ENCODE measurements at regions not wholly inside any gene's neighbourhood (a gene's known extent, or its start where the extent isn't known, plus 50 kb on each side); places are given as distances from the start of the nearest gene placed in this dataset.

DNA sequence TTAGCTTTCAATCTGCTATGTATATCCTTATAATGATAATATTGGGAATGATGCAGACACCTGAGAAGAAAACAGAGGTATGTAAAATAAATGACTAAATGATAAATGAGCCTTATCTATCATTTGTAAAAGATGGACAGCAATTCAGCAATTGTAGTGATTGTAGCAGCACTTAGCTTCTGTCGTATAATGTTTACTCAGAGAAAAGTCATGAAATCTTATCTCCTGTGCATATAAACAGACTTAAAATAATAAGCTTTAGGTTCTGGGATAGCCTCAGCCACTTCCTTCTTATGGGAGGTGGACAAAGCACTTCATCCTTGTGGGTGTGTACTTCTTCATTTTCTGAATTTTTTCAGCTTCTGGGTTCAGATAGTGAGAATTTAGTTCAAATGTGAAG, 324.8 kb upstream of the MAP3K7 start:
- Histone ChIP-seq H3K27ac (ENCODE audit: low read length) (no peak overlapping the region), H3K27me3 (ENCODE audit: low read depth, low read length) (no peaks in the 10 kb centered on the region), H3K4me3 (ENCODE audit: low read length) (no peak overlapping the region), H3K79me2 (ENCODE audit: low read length) (no peaks in the 10 kb centered on the region), H3K4me1 (ENCODE audit: low read length) (no peaks in the 10 kb centered on the region), H3K36me3 (replicated peaks; ENCODE audit: low read depth, low read length) (no peaks in the 10 kb centered on the region), H3K9me3 (ENCODE audit: insufficient read depth, low read length) (no peaks in the 10 kb centered on the region), H2AFZ (ENCODE audit: low read depth, low read length) (no peak overlapping the region), H4K20me1 (ENCODE audit: insufficient read depth, low read length) (no peaks in the 10 kb centered on the region), H3K4me2 (ENCODE audit: low read length) (no peak overlapping the region), H3K9ac (ENCODE audit: low read length) (no peak overlapping the region)
- TF ChIP-seq, protein P1, sequence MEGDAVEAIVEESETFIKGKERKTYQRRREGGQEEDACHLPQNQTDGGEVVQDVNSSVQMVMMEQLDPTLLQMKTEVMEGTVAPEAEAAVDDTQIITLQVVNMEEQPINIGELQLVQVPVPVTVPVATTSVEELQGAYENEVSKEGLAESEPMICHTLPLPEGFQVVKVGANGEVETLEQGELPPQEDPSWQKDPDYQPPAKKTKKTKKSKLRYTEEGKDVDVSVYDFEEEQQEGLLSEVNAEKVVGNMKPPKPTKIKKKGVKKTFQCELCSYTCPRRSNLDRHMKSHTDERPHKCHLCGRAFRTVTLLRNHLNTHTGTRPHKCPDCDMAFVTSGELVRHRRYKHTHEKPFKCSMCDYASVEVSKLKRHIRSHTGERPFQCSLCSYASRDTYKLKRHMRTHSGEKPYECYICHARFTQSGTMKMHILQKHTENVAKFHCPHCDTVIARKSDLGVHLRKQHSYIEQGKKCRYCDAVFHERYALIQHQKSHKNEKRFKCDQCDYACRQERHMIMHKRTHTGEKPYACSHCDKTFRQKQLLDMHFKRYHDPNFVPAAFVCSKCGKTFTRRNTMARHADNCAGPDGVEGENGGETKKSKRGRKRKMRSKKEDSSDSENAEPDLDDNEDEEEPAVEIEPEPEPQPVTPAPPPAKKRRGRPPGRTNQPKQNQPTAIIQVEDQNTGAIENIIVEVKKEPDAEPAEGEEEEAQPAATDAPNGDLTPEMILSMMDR (IDR thresholded peaks at IDR 0.05; ENCODE audit: low read depth, low read length), result no peak
- TF ChIP-seq EZH2phosphoT487 (IDR thresholded peaks at IDR 0.05; ENCODE audit: low read depth), result no peak

DNA sequence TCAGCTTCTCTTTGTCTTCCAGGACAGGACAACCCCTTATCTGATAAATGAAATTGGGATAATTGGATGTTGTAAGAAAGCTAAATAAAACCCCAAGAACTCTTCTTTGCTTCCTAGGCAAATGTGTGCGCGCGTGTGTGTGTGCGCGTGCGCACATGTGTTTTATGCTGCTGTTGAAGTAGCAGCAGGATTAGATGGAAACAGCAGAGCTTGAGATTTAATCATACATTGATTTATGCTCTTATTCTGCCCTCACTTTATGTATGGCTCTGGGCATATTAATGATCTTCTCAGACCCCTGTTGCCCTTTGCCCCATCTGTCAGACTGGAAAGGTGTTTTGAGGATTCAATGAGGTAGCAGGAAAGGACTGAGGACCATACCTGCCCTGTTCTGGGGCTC, 324.0 kb upstream of the MAP3K7 start:
- no peak for TF ChIP-seq EZH2phosphoT487 (IDR thresholded peaks at IDR 0.05; ENCODE audit: low read depth)
- TF ChIP-seq, protein P1 (IDR thresholded peaks at IDR 0.05; ENCODE audit: low read depth, low read length), result no peak
- Histone ChIP-seq H3K79me2 (ENCODE audit: low read length) (no peaks in the 10 kb centered on the region), H3K36me3 (replicated peaks; ENCODE audit: low read depth, low read length) (no peaks in the 10 kb centered on the region), H4K20me1 (ENCODE audit: insufficient read depth, low read length) (no peaks in the 10 kb centered on the region), H3K4me1 (ENCODE audit: low read length) (no peaks in the 10 kb centered on the region), H3K4me2 (ENCODE audit: low read length) (no peak overlapping the region), H3K4me3 (ENCODE audit: low read length) (no peak overlapping the region), H3K27ac (ENCODE audit: low read length) (no peak overlapping the region), H3K27me3 (ENCODE audit: low read depth, low read length) (no peaks in the 10 kb centered on the region), H3K9me3 (ENCODE audit: insufficient read depth, low read length) (no peaks in the 10 kb centered on the region), H3K9ac (ENCODE audit: low read length) (no peak overlapping the region), H2AFZ (ENCODE audit: low read depth, low read length) (no peak overlapping the region)

DNA sequence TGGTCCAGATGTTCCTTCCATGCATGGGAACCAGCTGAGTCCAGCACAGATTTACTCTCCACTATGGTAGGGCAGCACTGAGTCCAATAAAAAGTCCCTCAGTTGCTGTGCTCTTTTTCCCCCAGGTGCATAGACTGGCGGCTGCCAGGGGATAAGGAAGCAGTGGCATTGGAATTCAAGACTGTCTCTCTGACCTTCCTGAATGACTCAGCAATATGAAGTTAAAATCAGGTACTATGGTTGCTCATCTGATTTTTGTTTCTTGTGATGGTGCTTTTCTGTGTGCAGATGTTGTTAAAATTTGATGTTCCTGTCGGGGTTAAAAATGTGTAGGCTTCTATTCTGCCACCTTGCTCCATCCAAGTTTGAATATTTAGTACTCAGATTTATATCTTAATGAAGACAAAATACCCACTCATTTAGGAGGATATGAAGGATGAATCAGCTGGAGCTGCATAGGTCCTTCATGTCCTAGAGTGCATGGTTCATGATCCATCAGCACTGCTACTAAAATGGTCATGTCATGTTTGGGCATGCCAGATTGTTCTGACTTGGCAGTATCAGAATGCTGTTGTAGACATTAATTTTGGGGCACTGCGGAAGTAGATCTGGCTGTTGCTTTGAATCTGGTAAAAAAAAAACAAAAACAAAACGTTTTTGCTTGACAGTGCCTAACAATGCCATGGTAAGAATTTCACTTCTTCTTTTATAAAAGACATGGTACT, 321.2 kb upstream of the MAP3K7 start:
- no peak overlapping the region for H3K4me2 ChIP-seq (ENCODE audit: low read length)
- no peaks in the 10 kb centered on the region for H3K27me3 ChIP-seq (ENCODE audit: low read depth, low read length)
- H3K9me3 ChIP-seq (ENCODE audit: insufficient read depth, low read length), result no peaks in the 10 kb centered on the region
- H3K36me3 ChIP-seq (replicated peaks; ENCODE audit: low read depth, low read length), result no peaks in the 10 kb centered on the region
- no peaks in the 10 kb centered on the region for H3K79me2 ChIP-seq (ENCODE audit: low read length)
- no peak overlapping the region for H3K27ac ChIP-seq (ENCODE audit: low read length)
- no peaks in the 10 kb centered on the region for H4K20me1 ChIP-seq (ENCODE audit: insufficient read depth, low read length)
- TF ChIP-seq EZH2phosphoT487 (IDR thresholded peaks at IDR 0.05; ENCODE audit: low read depth), result no peak
- TF ChIP-seq, protein P1 (IDR thresholded peaks at IDR 0.05; ENCODE audit: low read depth, low read length), result no peak
- no peak overlapping the region for H3K4me3 ChIP-seq (ENCODE audit: low read length)
- no peaks in the 10 kb centered on the region for H3K4me1 ChIP-seq (ENCODE audit: low read length)
- no peak overlapping the region for H2AFZ ChIP-seq (ENCODE audit: low read depth, low read length)
- no peak overlapping the region for H3K9ac ChIP-seq (ENCODE audit: low read length)

DNA sequence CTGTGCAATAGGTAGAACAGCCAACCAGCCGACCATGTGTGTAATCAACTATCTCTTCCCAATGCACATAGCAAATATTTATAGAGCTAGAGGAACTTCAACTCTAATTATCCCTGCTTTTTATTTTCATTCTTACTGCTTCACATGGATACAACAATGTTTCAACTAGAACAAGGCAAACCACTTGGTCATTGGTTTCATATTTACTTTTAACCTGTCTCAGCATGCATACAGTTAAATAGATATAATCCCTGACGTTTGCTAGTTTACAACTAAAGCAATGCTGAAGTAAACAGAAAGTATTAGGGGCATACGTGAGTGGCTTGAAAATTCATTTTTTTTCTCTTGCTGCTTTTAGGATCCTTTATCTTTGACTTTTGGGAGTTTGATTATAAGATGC, 318.5 kb upstream of the MAP3K7 start:
- Histone ChIP-seq H3K9ac (ENCODE audit: low read length) (no peak overlapping the region), H3K27me3 (ENCODE audit: low read depth, low read length) (no peaks in the 10 kb centered on the region), H4K20me1 (ENCODE audit: insufficient read depth, low read length) (no peaks in the 10 kb centered on the region), H3K4me2 (ENCODE audit: low read length) (no peak overlapping the region), H3K27ac (ENCODE audit: low read length) (no peak overlapping the region), H3K4me1 (ENCODE audit: low read length) (no peaks in the 10 kb centered on the region), H3K9me3 (ENCODE audit: insufficient read depth, low read length) (no peaks in the 10 kb centered on the region), H2AFZ (ENCODE audit: low read depth, low read length) (no peak overlapping the region), H3K79me2 (ENCODE audit: low read length) (no peaks in the 10 kb centered on the region), H3K4me3 (ENCODE audit: low read length) (no peak overlapping the region), H3K36me3 (replicated peaks; ENCODE audit: low read depth, low read length) (no peaks in the 10 kb centered on the region)
- TF ChIP-seq EZH2phosphoT487 (IDR thresholded peaks at IDR 0.05; ENCODE audit: low read depth), result no peak
- TF ChIP-seq, protein P1 (IDR thresholded peaks at IDR 0.05; ENCODE audit: low read depth, low read length), result no peak

Measured in OCI-LY3 (cell line).